T-helper 1 cell treated with Interleukin-12 subunit alpha and Interleukin-12 subunit beta and Interleukin-4 antibody, amounts not matched to agents 30 ng/mL and 1 ng/mL, for 36 hours (primary cell): ENCODE measurements at regions not wholly inside any gene's neighbourhood (a gene's known extent, or its start where the extent isn't known, plus 50 kb on each side); places are given as distances from the start of the nearest gene placed in this dataset.
"Not testable (repeated sequence)": the region's sequence is repeated elsewhere in the genome, so short reads cannot be mapped to it uniquely, and the experiment has no call there.

Experiments
- intact Hi-C: fragments of 100-400 bp; cut with micrococcal nuclease; formaldehyde crosslinking; loops from one replicate; pipeline ENCODE4 v1.15.1; 2024

DNA sequence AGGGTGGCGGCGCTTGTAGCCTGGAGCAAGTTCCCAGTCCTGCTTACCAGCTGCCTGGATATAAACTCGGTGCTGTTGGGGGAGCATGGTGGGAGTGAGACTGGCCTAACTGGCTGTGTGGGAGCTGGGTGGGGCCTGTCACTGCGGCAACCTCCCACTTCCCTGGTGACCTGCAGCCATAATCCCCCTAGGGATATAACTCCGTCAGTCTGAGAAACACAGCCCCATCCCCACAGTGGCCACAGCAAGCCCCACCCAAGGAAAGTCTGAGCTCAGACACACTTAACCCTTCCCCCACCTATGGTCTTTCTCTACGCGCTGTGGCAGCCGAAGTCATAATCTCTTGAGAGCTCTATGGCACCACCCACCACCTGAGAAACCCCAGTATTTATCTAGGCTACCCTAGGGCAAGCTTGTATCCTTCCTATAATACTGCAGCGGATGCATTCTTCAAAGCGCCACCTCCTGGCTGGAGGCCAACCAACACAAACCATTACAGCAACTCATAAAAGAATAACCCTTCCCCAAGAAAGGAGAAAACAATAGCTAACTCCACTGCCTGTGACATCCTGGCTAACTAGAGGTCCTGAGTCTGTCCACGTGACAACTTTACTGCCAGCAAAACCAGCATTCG is 57.4 kb downstream of the ZNF648 start:
- intact Hi-C loops = no loop called here

DNA sequence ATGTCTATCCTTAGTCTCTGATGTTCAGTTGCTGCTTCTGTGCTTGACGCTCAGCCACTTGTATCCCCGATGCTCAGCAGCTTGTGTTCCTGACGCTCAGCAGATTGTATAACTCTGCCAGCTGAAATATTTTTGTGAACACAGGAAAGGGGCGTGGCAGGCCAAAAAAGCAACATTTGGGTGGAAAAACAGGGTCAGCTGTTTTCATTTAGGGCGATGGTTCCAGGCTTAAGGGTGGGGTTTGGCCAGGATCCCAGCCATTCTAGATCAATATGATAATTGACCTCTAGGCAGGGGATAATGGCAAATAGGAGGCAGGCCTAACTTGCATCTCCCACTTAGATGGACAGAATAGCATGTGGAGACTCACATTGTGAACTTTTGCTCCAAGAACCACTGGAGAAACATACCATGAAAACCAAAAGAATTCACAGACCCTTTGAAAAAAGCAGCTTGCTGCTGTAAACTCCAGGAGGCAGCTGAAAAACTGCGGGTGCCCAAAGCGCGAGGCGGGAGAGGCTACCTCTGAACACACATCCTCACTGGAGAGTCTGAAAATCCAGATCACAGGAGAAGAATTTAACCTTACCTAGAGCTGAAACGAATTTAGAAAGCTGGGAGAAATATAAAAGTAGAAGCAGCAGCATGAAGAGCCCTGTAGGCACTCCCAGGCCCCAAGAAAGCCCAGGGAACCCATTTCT is 58.3 kb downstream of the ZNF648 start:
- intact Hi-C loops = no loop called here

DNA sequence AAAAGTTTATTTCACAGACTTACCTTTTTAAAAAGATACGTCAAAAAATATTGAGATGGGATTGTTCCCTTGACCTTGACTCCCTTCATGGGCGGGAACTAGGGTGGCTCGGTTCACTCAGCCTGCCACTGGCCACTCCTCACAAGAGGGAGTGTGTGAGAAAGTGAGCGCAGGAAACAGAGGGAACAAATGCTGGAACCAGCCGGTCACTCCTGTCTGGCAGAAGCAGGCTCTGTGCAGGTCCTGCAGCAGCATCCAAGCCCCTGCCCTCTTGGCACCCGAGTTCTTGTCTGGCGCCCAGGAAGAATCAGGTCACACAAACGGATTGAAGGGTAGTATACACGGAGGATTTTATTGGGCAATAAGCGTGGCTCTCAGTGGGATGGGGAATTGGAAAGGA is 58.9 kb downstream of the ZNF648 start:
- intact Hi-C loops = no loop called here

DNA sequence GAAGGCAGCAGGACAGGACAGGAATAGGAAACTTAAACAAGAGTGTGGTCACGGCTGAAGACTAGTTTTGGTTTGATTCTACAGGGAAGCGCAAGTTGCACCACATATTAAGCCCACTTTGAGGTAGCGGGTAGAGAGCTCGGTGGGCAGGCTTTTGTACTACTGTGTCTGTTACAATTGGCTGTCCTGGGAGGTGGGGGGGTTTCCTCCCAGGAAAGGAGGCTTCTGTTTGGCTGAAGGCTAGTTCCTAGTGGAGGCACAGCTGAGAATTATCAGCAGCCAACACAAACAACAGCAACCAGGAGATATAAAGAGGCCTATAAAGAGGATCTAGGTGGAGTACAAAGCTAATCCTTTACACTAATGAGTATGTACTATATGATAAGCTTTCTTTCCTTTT is 62.7 kb downstream of the ZNF648 start:
- intact Hi-C loops = no loop called here

DNA sequence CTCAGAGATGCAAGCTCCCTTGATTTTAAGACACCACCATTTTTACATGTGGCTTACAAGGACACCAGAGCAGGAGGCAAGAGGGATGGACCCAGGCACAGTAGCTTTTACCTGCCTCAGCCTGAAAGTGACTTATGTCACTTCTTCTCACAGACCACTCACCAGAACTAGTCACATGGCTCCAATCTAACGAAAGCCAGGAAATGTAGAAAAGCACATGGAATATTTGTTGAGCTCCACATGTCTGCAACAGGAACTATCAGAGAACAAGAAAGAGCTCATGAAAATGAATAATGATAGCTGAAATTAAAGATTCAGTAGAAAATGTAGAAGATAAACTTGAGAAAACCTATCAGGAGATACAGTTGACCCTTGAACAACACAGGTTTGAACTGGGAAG is 69.4 kb downstream of the ZNF648 start:
- intact Hi-C loops = no loop called here

DNA sequence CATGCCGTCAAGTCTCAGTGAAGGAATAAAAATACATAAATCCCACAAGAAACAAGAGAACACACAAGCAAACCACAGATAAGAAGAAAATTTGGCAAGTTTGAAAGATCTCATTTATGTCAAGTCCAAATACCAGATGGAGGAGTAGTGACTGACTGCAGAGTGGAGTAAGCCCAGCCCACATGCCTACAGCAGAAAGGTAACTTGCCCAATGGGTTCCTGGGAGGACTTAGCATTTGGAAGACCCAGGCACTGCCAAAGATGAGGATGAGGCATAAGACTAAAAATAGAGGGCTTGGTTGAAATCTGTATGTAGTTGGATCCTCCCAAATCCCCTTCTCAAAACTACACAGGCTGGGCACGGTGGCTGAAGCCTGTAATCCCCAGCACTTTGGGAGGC is 70.8 kb downstream of the ZNF648 start:
- intact Hi-C loops = no loop called here

DNA sequence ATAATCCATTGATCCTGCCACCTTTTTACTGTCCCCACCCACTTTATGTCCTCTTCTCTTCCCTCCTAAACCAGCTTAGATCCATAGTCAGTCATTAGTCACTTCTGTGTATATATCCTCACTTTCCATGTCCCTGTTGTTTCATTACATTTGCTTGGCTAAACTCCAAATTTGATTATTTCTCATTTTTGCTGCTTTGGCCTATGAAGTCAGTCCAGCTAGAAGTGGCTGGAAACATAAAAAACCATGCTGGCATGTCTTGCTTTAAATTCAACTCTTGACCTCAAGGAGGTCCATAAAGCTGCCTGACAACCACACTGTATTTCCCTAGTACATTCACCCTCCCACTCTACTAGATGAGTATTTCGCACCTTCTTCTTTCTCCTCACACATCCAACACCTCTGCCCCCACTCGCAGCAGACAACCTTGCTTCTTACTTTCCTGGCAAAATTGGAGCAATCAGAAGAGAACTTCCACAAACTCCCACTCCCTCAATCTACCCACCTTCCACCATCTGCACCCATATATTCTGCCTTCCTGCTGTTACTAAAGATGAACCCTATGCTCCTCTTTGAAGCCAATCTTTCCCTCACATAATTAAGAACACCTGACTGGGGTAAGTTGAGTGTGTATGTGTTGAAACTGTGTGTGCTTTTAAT is 72.1 kb downstream of the ZNF648 start:
- intact Hi-C loops = no loop called here

DNA sequence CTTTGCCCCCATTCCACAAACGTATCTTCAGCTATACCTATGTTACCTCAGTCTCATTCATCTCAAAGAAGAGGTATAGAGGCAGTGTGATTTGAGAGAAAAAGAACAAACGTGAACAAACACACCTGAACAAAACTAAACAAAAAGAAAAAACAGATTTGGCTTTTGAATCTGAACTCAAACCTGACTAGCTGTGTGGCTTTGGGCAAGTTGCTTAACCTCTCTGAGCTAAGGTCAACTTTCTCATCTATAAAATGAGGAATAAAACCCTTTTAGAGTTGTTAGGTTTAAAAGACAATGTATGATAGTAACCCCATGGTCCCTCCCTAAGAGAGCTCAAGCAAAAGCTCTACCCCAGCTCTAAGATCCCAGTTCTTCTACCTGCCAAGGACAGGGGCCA is 73.5 kb downstream of the ZNF648 start:
- intact Hi-C loops = no loop called here

DNA sequence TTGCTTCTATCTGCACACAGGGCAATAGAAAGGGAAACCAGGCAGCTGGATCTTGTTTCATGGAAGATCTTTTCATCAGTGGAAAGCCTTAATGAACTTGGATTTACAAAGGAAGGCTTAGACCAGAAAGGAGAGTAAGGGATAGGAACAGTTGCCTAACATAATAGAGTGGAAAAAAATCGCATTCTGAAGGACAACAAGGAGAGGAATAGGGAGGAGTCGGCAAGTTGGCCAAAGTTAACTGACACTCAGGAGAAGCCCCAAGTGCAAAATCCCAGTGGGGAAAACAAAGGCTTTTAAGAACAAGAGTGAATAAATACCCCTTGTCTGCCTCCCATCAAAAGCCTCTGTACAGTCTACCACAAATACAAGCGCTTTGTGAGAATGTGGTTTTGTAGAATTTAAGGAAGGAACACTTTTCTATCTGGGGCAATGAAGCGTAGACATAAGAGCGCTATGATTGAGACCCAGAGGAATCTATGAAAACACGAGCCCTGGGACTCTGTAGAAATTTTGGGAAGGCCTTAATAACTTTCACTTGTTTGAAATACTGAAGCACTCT is 74.1 kb downstream of the ZNF648 start:
- intact Hi-C loops = no loop called here

DNA sequence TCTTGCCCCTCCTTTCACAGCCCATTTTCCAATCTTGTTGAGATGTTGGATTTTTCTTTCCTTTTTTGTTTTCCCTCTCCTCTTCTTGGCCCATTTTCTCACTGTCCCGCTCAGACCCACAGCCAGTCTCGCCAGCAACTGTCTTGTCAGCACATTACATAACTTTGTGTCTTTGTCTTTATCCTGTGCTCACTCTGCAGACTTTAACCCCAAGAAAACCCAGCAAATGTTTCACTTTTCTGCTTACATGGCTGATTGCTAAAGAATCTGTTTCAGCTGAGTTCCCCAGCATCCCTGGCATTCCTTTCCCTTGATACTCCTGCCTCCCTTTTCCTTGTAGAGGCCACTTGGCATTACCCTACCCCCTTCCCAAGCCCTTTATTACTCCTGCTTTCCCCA is 74.6 kb downstream of the ZNF648 start:
- intact Hi-C loops = no loop called here

DNA sequence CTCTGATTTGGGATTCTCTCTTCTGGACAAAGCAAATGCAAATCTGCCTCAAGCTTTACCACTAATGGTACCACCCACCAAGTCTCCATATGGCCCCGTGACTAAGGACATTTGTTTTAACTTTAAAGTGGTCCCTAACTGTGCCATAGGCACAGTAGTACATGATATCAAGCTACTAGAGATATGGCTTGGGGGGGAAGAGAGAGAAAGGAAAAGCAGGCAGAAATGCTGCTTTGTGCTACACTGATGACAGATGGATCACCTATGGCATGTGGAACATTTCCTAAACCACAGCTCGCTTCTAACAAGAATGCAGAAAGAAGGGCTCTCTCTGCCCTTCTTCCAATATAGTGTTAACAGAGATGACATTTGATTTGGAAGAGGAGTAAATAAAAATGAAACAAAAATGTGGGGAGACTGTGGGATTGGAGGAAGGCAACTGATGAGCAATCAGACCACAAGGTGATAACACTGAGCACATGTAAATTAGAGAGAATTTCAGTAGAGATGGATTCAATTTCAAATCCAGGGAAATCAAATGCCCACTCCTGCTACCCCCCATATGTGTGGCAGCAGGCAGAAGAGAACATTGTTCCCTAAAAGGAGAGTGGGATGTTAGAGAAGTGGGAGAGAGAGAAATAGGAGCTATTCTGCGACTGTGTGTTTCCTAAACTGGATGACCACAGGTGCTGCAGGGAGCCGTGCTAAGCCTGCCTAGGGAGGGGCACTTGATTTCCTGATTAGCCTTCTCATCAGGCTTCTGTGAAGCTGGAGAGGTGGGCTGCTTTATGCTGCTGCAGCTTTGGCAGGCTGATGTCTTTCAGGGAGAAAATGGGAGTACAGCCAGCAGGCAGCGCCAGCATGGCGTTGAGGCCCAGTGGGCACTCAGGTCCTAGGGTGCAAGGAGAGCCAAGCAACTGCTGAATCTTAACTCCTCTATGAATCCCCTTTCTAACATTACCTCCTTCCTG is 75.3 kb downstream of the ZNF648 start:
- intact Hi-C loops = no loop called here

DNA sequence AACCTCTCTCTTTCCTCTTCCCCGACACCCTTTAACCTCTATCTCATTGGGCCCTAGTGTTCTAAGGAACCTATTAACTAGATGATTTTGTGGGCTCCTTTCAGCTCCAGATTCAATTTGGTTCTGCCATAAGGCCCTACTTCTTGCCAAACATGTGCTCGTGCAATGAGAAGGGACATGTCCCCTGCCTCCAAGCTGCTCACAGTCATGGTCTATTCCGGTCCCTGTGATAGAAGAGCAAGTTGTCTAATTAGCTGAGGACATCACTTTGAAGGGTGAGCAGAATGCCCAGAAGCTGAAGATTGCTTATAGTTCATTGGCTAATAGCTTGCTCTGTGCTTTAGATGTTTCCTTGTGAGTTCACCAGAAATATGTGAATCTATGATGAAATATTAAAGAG is 76.2 kb downstream of the ZNF648 start:
- intact Hi-C loops = no loop called here

DNA sequence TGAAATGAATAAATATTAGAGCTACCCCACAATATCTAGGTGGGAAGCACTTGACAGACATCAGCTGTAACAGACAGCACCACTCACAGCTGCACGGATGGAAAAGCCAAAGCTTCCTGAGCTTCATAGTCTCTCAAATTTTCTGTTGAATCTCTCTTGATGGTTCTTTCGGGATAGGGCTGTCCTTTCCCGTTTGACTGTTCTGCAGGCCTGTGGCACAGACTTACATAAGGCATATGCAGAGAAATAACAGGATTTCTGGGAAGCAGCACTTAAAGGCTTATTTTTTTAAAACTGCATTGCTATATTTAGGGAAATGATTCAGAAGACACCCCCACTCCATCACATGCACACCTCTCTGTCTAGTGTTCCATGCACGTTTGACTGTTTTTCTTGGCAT is 77.5 kb downstream of the ZNF648 start:
- intact Hi-C loops = no loop called here

DNA sequence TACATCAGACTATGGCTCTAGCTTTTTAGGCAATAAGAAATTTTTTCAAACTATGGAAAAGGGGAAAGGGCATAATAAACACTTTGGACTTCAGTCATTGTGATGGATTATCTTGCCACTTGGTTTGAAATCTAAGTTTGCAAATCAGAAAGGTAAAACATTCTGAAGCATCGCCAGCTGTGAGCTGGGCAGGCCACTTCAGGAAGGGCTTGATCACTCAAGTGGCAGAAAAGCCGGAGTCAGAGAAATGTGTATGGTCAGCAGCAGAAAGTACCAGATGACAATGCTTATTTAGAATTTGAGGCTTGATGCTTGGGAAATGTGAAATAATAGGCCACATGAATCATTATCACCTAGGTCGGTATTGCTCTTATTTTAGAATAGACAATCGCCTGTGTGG is 79.7 kb downstream of the ZNF648 start:
- intact Hi-C loops = no loop called here

DNA sequence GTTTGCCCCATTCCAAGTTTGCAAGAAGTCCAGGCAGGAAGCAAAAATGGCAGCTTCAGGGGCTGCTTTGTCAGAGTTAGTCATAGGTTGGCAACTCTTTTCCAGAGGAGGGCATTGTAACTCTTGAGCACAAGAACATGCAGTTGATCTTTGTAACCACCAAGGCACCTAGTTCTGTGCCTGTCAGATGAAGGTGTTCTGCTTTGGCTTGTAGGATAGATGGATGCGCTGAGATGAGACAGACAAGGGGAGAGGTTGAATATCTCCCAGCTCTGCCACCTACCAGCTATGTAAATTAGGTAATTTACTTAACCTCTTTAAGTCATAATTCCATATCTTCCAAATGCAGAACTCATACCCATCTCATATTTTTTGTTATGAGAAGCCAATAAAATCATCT is 89.3 kb downstream of the ZNF648 start:
- intact Hi-C loops = no loop called here

DNA sequence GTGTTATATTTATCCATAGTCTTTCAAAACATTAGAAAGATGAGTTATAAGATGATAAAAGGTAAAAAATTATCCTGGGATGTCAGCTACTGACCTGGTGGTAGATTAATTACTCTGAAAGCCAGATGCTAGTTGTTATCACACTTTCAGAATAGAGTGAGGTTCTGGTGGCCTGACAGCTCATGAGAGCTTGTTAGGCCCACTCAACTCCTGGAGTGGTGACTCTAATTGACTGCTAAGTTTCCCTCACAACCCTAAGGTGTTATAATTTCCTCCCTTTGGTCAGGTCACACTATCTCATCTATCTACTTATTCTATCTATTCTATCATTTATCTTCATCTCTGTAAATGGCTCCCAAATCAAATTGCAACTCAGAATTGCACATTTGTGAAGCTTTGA is 90.1 kb downstream of the ZNF648 start:
- intact Hi-C loops = no loop called here

DNA sequence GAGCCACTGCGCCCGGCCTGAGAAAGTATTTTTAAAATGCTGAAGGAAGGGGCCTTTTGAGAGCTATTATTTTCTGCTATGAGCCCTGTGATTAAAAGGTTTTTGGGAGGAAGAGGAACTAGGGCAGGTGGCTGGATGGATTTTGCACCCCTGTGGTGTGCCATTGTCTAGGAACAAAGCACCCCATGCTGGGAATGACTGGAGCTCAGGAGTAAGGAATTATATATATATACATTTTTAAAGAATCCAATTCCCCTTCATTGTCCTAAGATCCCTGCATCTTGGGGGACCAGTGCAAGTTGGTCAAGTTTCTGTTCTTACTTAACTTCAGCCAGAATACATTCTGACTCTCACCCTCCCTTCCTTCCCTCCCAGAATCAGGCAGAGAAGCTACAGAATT is 91.6 kb downstream of the ZNF648 start:
- intact Hi-C loops = no loop called here

DNA sequence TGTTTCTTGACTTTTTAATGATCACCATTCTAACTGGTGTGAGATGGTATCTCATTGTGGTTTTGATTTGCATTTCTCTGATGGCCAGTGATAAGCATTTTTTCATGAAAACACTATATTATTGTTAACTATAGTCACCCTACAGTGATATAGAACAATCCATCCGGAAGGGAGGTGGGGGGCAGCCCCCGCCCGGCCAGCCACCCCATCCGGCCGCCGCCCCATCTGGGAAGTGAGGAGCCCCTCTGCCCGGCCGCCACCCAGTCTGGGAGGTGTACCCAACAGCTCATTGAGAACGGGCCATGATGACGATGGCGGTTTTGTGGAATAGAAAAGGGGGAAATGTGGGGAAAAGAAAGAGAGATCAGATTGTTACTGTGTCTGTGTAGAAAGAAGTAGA is 106.8 kb downstream of the ZNF648 start:
- intact Hi-C loops = not testable (repeated sequence)

DNA sequence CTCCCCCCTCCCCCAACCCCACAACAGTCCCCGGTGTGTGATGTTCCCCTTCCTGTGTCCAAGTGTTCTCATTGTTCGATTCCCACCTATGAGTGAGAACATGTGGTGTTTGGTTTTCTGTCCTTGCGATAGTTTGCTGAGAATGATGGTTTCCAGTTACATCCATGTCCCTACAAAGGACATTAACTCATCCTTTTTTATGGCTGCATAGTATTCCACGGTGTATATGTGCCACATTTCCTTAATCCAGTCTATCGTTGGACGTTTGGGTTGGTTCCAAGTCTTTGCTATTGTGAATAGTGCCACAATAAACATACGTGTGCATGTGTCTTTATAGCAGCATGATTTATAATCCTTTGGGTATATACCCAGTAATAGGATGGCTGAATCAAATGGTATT is 107.3 kb downstream of the ZNF648 start:
- intact Hi-C loops = not testable (repeated sequence)

DNA sequence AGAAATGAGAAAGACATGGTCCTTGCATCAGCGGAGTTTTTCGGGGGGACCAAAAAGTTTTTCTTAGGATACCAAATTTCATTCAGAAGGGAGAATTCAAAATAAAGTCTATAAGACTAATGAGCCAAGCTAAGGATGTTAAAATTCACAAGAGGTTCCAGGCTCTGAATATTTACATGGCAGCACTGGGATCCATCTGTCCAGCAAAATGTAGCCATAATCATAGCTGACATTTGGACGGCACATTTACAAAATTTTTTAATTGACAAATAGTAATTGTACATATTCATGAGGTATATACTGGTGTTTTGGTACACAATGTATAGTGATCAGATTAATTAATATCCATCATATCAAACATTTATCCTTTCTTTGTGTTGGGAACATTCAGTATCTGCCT is 107.9 kb downstream of the ZNF648 start:
- intact Hi-C loops = no loop called here

DNA sequence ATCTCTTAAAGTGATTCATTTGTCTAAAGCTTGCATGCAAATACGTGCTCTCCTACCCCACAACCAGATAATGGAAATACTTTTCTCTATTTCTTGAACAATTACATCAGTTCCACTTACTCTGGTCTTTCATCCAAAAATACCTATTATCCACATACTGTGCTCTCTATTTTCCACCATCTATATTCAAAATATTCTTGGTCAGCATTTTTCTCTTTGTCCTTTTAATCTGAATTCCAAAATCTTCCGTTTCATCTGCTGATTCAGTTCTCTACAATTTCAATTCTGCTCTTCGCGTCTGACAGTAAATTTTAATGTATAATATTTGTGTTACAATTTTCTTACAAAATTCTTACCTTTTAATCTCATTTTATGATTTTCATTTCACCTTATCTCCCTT is 110.3 kb downstream of the ZNF648 start:
- intact Hi-C loops = no loop called here
